ENCODE measurements at regions not wholly inside any gene's neighbourhood (a gene's known extent, or its start where the extent isn't known, plus 50 kb on each side); places are given as distances from the start of the nearest gene placed in this dataset.

DNA sequence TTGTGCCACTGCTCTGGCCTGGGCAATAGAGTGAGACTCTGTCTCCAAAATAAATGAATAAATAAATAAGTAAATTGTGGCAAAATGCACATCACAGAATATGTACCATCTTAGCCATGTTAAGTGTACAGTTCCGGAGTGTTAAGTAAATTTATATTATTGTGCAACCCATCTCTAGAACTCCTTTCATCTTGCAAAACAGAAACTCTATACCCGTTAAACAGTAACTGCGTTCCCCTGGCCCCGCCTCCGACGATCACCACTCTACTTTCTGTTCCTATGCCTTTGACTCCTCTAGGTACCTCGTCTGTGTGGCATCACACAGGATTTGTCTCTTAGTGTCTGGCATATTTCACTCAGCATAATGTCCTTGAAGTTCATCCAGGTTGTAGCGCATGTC, 356.4 kb upstream of the FOXK1 start (continued):
- no peak for TF ChIP-seq GATA4 (IDR thresholded peaks at IDR 0.05; ENCODE audit: borderline replicate concordance, low read depth)

DNA sequence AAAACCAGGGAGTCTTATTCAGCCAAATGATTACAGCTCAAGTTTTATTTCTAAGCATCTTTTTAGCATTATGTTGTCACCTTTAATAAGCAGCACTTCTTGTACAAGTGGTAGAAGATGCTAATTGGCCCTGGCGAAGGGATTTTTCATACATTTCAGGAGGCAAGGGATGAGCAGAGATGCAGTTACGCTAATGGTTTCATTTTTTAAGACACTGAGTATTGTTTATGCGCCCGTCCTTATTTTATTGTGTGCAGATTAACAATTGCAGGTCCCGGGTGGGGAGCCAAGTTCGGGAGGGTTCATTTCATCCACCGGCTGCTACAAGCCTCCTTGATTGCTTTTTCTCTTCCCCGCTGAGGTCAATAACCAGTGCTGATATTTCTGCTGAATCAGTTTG, 350.4 kb upstream of the FOXK1 start:
- H3K79me2 ChIP-seq (ENCODE audit: insufficient read depth, low read length) = no peaks in the 10 kb centered on the region
- peaks cover 0 to 8% of the 10 kb centered on the region in 2 experiments; a peak in 2 of 5 replicates for H3K27me3 ChIP-seq (ENCODE audit: control insufficient read depth in 1 of 2, insufficient read depth in 2 of 2, low read length in 2 of 2)
- no peak overlapping the region for H3K4me3 ChIP-seq (replicated peaks in 1 of 3; ENCODE audit: insufficient read depth in 1 of 3, low read depth in 2 of 3, low read length in 3 of 3)
- ChIA-PET POLR2A (no interaction called here), CTCF (ENCODE audit: low intra/inter-chr PET ratio, low total read pairs) (no interaction called here)
- H3K9me3 ChIP-seq (ENCODE audit: low read length) = no peaks in the 10 kb centered on the region
- no TSS peak for BruUV-seq (replicated peaks)
- H3K27ac ChIP-seq (ENCODE audit: extremely low read length, insufficient read depth, low read length) = no peak overlapping the region
- H3K36me3 ChIP-seq (replicated peaks in 1 of 2; ENCODE audit: control insufficient read depth in 1 of 2, insufficient read depth in 2 of 2, low read length in 2 of 2) = no peaks in the 10 kb centered on the region
- no peak for ATAC-seq
- TF ChIP-seq MED1 (CRISPR knock-in tag; IDR thresholded peaks at IDR 0.05) (no peak), NCOR1 (IDR thresholded peaks at IDR 0.05; ENCODE audit: borderline replicate concordance, low read length) (no peak), ZNF263 (CRISPR knock-in tag; IDR thresholded peaks at IDR 0.05) (no peak), ZNF20 (CRISPR knock-in tag; IDR thresholded peaks at IDR 0.05) (no peak), ZBTB7B (CRISPR knock-in tag; IDR thresholded peaks at IDR 0.05) (no peak), ZZZ3 (CRISPR knock-in tag; IDR thresholded peaks at IDR 0.05; ENCODE audit: borderline replicate concordance) (no peak)
- TF ChIP-seq, protein P1, sequence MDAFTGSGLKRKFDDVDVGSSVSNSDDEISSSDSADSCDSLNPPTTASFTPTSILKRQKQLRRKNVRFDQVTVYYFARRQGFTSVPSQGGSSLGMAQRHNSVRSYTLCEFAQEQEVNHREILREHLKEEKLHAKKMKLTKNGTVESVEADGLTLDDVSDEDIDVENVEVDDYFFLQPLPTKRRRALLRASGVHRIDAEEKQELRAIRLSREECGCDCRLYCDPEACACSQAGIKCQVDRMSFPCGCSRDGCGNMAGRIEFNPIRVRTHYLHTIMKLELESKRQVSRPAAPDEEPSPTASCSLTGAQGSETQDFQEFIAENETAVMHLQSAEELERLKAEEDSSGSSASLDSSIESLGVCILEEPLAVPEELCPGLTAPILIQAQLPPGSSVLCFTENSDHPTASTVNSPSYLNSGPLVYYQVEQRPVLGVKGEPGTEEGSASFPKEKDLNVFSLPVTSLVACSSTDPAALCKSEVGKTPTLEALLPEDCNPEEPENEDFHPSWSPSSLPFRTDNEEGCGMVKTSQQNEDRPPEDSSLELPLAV (CRISPR knock-in tag; conservative IDR thresholded peaks at IDR 0.05; ENCODE audit: low read depth) = no peak
- TF ChIP-seq, protein P2, sequence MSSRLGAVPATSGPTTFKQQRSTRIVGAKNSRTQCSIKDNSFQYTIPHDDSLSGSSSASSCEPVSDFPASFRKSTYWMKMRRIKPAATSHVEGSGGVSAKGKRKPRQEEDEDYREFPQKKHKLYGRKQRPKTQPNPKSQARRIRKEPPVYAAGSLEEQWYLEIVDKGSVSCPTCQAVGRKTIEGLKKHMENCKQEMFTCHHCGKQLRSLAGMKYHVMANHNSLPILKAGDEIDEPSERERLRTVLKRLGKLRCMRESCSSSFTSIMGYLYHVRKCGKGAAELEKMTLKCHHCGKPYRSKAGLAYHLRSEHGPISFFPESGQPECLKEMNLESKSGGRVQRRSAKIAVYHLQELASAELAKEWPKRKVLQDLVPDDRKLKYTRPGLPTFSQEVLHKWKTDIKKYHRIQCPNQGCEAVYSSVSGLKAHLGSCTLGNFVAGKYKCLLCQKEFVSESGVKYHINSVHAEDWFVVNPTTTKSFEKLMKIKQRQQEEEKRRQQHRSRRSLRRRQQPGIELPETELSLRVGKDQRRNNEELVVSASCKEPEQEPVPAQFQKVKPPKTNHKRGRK (CRISPR knock-in tag; IDR thresholded peaks at IDR 0.05) = no peak
- WGBS (ENCODE audit: low lambda C conversion rate) = 48% methylated on average over 8 of the region's 8 CpGs
- intact Hi-C loops (cut with micrococcal nuclease; ENCODE audit: unreplicated experiment) = no loop called here
- no peak for DNase-seq (ENCODE audit: low spot score)
- H3K4me2 ChIP-seq (ENCODE audit: low read depth, low read length) = no peak overlapping the region
- no peak overlapping the region for H2AFZ ChIP-seq (ENCODE audit: low read length)
- in situ Hi-C loops (cut with HindIII; ENCODE audit: extremely low pct_ligation_motif_present, low pct_unique_long_range_greater_than_20kb) = no loop called here
- no peak for FAIRE-seq
- no peaks in the 10 kb centered on the region for H4K20me1 ChIP-seq (ENCODE audit: insufficient read depth, low read length)
- no peak overlapping the region for H3K9ac ChIP-seq (ENCODE audit: insufficient read depth, low read depth, low read length)
- H3K4me1 ChIP-seq (ENCODE audit: insufficient read depth, low read length) = no peaks in the 10 kb centered on the region

Measured in HepG2 (cell line).